Activated B cell treated with CpG ODN at 0.5 μM for 24 hours (primary cell): ENCODE measurements at regions not wholly inside any gene's neighbourhood (a gene's known extent, or its start where the extent isn't known, plus 50 kb on each side); places are given as distances from the start of the nearest gene placed in this dataset.

ENCODE experiments used
- ATAC-seq: fragments of 200-7000 bp; cut with Tn5 transposase; one replicate; pipeline ENCODE4 v1.10.0; 2021; ENCODE audit warnings: low read depth, mild to moderate bottlenecking, moderate library complexity
- CTCF ChIA-PET: fragments of 350-600 bp; sonication (Branson Sonifier 250); formaldehyde crosslinking; loops from one replicate; lab custom pipeline; 2021; ENCODE audit warnings: antibody characterized with exemption; lab: Charles Lee
- POLR2A ChIA-PET: fragments of 350-600 bp; sonication (Branson Sonifier 250); formaldehyde crosslinking; loops from one replicate; lab custom pipeline; 2021; ENCODE audit warnings: antibody characterized with exemption; lab: Charles Lee
- DNase-seq: peaks from one replicate; pipeline ENCODE4 v3.0.0; 2022
- H3K27ac Mint-ChIP-seq: one replicate; pipeline ENCODE4 v1.8.0; 2020; ENCODE audit warnings: mixed read lengths
- H3K27me3 Mint-ChIP-seq: one replicate; pipeline ENCODE4 v1.8.0; 2021; ENCODE audit warnings: mixed read lengths
- H3K36me3 Mint-ChIP-seq: one replicate; pipeline ENCODE4 v1.8.0; 2021; ENCODE audit warnings: low read depth, mixed read lengths
- H3K4me1 Mint-ChIP-seq: one replicate; pipeline ENCODE4 v1.8.0; 2021; ENCODE audit warnings: mixed read lengths
- H3K4me3 Mint-ChIP-seq: one replicate; pipeline ENCODE4 v1.8.0; 2020; ENCODE audit warnings: mild to moderate bottlenecking, mixed read lengths
- H3K9me3 Mint-ChIP-seq: one replicate; pipeline ENCODE4 v1.8.0; 2020; ENCODE audit warnings: mixed read lengths
- intact Hi-C: fragments of 100-400 bp; cut with micrococcal nuclease; formaldehyde crosslinking; loops from one replicate; pipeline ENCODE4 v1.15.1; 2024
- TF ChIP-seq, protein P1 (sequence below): fragments of 200-600 bp; IDR thresholded peaks from one replicate; pipeline ENCODE4 v1.8.0; 2022; ENCODE audit warnings: antibody characterized with exemption, mild to moderate bottlenecking

DNA sequence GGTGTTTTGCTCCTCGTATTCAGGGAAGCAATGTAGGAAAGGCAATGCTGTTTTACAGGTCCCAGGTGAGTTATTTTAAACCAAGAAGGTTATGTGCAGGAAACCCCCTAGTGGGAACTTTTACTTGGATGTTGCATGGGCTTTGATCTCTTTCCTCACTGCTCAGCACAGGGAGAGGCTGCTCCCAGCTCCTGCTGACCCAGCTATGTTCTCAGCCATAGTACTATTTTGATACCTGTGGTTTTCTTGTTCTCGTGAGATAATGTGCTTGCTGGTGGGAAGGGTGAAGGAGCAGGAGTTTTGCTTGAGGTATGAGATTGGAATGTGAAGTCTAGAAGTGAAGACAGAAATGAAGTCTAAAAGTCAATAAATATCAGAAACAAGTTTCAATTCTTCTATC is 265.6 kb upstream of the FBXL7 start:
- Mint-ChIP-seq H3K36me3 (no peaks in the 10 kb centered on the region), H3K4me1 (no peaks in the 10 kb centered on the region), H3K9me3 (peaks cover 7% of the 10 kb centered on the region), H3K4me3 (no peak overlapping the region), H3K27me3 (no peaks in the 10 kb centered on the region), H3K27ac (no peak overlapping the region)
- POLR2A ChIA-PET, result no interaction called here
- ATAC-seq (no peak), DNase-seq (no peak)
- TF ChIP-seq, protein P1, sequence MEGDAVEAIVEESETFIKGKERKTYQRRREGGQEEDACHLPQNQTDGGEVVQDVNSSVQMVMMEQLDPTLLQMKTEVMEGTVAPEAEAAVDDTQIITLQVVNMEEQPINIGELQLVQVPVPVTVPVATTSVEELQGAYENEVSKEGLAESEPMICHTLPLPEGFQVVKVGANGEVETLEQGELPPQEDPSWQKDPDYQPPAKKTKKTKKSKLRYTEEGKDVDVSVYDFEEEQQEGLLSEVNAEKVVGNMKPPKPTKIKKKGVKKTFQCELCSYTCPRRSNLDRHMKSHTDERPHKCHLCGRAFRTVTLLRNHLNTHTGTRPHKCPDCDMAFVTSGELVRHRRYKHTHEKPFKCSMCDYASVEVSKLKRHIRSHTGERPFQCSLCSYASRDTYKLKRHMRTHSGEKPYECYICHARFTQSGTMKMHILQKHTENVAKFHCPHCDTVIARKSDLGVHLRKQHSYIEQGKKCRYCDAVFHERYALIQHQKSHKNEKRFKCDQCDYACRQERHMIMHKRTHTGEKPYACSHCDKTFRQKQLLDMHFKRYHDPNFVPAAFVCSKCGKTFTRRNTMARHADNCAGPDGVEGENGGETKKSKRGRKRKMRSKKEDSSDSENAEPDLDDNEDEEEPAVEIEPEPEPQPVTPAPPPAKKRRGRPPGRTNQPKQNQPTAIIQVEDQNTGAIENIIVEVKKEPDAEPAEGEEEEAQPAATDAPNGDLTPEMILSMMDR, result no peak
- intact Hi-C loops, result no loop called here
- CTCF ChIA-PET, result no interaction called here

DNA sequence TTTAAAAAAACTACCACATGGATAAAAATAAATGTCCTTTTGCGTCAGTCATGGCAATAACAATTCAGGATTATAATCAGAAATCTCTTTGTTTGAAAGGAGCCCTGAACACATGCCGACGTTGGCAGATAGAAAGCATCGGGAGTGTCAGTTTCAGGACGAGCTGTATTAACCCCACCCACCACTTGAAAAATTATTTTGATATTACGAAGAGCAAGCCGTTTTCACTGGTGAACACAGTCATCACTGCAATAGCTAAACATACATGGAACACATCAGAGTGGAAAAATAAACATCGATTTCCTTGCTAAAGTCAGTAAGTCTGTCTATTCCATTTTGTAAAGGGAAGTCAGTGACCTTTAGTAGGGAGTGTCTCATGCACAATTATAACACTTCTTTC is 266.4 kb upstream of the FBXL7 start:
- Mint-ChIP-seq H3K4me1 (no peaks in the 10 kb centered on the region), H3K27ac (no peak overlapping the region), H3K27me3 (no peaks in the 10 kb centered on the region), H3K36me3 (no peaks in the 10 kb centered on the region), H3K9me3 (peaks cover 7% of the 10 kb centered on the region), H3K4me3 (no peak overlapping the region)
- ChIA-PET POLR2A (no interaction called here), CTCF (no interaction called here)
- TF ChIP-seq, protein P1, result no peak
- ATAC-seq (no peak), DNase-seq (no peak)
- intact Hi-C loops, result no loop called here

DNA sequence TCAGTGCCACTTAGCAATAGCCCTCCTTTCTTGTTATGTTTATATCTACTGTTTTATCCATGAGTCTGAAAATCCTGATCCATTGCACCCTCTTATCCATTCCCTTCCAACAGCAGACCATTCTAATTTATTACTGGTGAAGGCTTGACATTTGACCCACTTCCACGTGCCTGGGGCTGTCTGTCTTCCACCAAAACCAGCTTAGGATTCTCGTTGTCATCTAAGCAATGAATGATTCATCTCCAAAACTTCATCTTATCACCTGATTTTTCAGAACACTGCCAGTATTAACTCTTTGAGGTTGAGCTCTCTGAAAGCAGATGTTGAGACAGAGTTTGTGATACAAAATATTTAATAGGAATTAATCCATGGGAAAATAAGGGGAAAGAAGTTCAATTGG is 277.8 kb upstream of the FBXL7 start:
- Mint-ChIP-seq H3K9me3 (peaks cover 11% of the 10 kb centered on the region), H3K27me3 (no peaks in the 10 kb centered on the region), H3K4me1 (no peaks in the 10 kb centered on the region), H3K4me3 (no peak overlapping the region), H3K27ac (no peak overlapping the region), H3K36me3 (no peaks in the 10 kb centered on the region)
- intact Hi-C loops, result no loop called here
- ATAC-seq (no peak), DNase-seq (no peak)
- ChIA-PET CTCF (no interaction called here), POLR2A (no interaction called here)
- TF ChIP-seq, protein P1, result no peak

DNA sequence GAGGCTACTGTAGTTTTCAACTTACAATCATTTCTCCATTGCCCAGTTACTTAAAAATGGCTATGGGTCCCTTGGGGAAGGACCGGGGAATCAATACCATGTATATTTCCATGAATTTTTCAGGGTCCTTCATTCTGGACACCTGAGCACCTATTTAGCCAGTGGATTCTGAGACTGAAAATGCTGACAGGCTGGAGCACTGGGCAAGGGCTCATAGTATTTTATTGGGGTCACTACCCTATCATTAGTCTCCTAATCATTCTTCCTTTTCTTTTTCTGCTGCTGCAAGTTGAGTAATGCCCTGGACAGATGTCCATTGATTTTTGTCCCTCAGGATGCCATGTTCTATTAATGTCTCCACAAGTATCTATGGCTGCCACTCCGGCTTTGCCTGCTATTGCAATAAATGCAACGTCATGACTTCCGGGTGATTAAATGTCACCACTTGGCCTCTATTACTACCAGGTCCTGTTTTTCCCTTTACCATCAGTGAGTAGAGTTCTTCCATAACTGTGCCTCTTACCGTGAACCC is 279.3 kb upstream of the FBXL7 start:
- ChIA-PET POLR2A (no interaction called here), CTCF (no interaction called here)
- Mint-ChIP-seq H3K9me3 (peaks cover 15% of the 10 kb centered on the region), H3K27me3 (no peaks in the 10 kb centered on the region), H3K4me1 (no peaks in the 10 kb centered on the region), H3K36me3 (no peaks in the 10 kb centered on the region), H3K27ac (no peak overlapping the region), H3K4me3 (no peak overlapping the region)
- ATAC-seq (no peak), DNase-seq (no peak)
- TF ChIP-seq, protein P1, result no peak
- intact Hi-C loops, result no loop called here

DNA sequence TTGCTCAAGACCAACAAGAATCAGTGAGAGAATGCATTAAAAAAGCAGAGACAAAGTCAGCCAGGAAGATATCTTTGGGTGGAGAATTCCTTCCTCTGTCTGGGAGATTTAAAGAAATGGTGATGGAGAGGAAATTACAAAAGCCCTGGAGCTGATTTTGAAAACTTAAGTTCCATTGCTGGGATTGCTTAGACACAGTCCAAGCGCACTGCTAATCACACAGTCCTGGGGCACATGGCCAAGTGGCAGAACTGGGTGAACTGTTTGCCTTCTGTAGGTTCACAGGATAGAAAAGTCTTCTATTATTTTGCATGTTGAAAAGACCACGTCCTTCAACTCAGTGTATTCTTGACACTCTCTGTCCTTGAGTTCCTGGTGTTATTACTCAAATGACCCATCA is 284.9 kb upstream of the FBXL7 start:
- ChIA-PET CTCF (no interaction called here), POLR2A (no interaction called here)
- Mint-ChIP-seq H3K27ac (no peak overlapping the region), H3K4me3 (no peak overlapping the region), H3K36me3 (no peaks in the 10 kb centered on the region), H3K27me3 (no peaks in the 10 kb centered on the region), H3K4me1 (no peaks in the 10 kb centered on the region), H3K9me3 (peaks cover 12% of the 10 kb centered on the region)
- intact Hi-C loops, result no loop called here
- ATAC-seq (no peak), DNase-seq (no peak)
- TF ChIP-seq, protein P1, result no peak
